Activated T-helper 1 cell treated with anti-CD3 and anti-CD28 coated beads, Interleukin-12 subunit alpha, Interleukin-12 subunit beta, Interleukin-2, Interleukin-4 antibody, amounts not matched to agents 30 ng/mL and 10 ng/mL and 1 ng/mL, durations not matched to agents 14 hours and 24 hours and 36 hours (primary cell): ENCODE measurements at regions not wholly inside any gene's neighbourhood (a gene's known extent, or its start where the extent isn't known, plus 50 kb on each side); places are given as distances from the start of the nearest gene placed in this dataset.
"Not testable (repeated sequence)": the region's sequence is repeated elsewhere in the genome, so short reads cannot be mapped to it uniquely, and the experiment has no call there.

Experiments used
- DNase-seq: peaks from one replicate; pipeline ENCODE4 v3.0.0; 2021; ENCODE audit warnings: low spot score
- H3K27ac Mint-ChIP-seq: one replicate; pipeline ENCODE4 v1.8.0; 2021; ENCODE audit warnings: mild to moderate bottlenecking, mixed read lengths
- H3K27me3 Mint-ChIP-seq: one replicate; pipeline ENCODE4 v1.8.0; 2022; ENCODE audit warnings: mild to moderate bottlenecking, moderate library complexity, mixed read lengths; ENCODE audit not compliant: insufficient read depth
- H3K36me3 Mint-ChIP-seq: one replicate; pipeline ENCODE4 v1.8.0; 2021; ENCODE audit warnings: low read depth, mixed read lengths
- H3K4me1 Mint-ChIP-seq: one replicate; pipeline ENCODE4 v1.8.0; 2021; ENCODE audit warnings: low read depth, mixed read lengths
- H3K4me3 Mint-ChIP-seq: one replicate; pipeline ENCODE4 v1.8.0; 2021; ENCODE audit warnings: mild to moderate bottlenecking, moderate library complexity, mixed read lengths
- H3K9me3 Mint-ChIP-seq: one replicate; pipeline ENCODE4 v1.8.0; 2021; ENCODE audit warnings: mixed read lengths
- intact Hi-C: fragments of 100-400 bp; cut with micrococcal nuclease; formaldehyde crosslinking; loops from one replicate; pipeline ENCODE4 v1.15.1; 2024

GRCh38 chr2:175688243-175688642, 313.8 kb downstream of the LNPK start:
- Mint-ChIP-seq H3K4me1 (no peaks in the 10 kb centered on the region), H3K27me3 (peaks cover 3% of the 10 kb centered on the region), H3K4me3 (no peak overlapping the region), H3K27ac (no peak overlapping the region), H3K9me3 (no peaks in the 10 kb centered on the region), H3K36me3 (no peaks in the 10 kb centered on the region)
- no peak for DNase-seq
- intact Hi-C loops = loop anchor here (10.0 kb wide), 1 partner anchor 757 kb away; no protein-coding TSS in a partner anchor

DNA sequence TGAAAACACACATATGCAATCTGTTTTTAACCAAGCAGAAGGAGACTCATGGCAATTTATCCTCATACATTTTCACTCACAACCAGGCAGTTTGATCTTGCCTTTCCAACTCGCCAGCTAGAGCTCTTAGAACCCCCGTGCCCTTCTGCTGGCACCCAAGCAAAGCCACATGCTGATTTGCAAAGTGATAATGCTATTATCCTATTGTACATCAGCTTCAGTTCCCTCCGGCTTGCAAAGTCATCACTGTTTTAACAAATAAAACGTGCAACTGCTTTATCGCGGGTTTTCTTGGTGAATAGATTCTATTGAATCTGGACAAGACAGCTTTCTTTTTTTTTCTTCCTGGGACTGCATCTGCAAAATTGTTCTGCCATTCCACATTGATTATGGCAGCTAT, 314.6 kb downstream of the LNPK start:
- H3K36me3 Mint-ChIP-seq = no peaks in the 10 kb centered on the region
- no peak overlapping the region for H3K4me3 Mint-ChIP-seq
- no peak overlapping the region for H3K27ac Mint-ChIP-seq
- no peaks in the 10 kb centered on the region for H3K9me3 Mint-ChIP-seq
- peaks cover 3% of the 10 kb centered on the region for H3K27me3 Mint-ChIP-seq
- DNase-seq = no peak
- intact Hi-C loops = loop anchor here (10.0 kb wide), 1 partner anchor 757 kb away; no protein-coding TSS in a partner anchor
- H3K4me1 Mint-ChIP-seq = no peaks in the 10 kb centered on the region

- no peaks in the 10 kb centered on the region for H3K4me1 Mint-ChIP-seq
- H3K9me3 Mint-ChIP-seq = no peaks in the 10 kb centered on the region
- DNase-seq = no peak
- H3K36me3 Mint-ChIP-seq = no peaks in the 10 kb centered on the region
- peaks cover 3% of the 10 kb centered on the region for H3K27me3 Mint-ChIP-seq
- intact Hi-C loops = loop anchor here (10.0 kb wide), 1 partner anchor 759 kb away; no protein-coding TSS in a partner anchor
- no peak overlapping the region for H3K4me3 Mint-ChIP-seq
- H3K27ac Mint-ChIP-seq = no peak overlapping the region
These were observed 316.1 kb downstream of the LNPK start for GRCh38 chr2:175686002-175686401.

- Mint-ChIP-seq H3K27ac (no peak overlapping the region), H3K36me3 (no peaks in the 10 kb centered on the region), H3K9me3 (no peaks in the 10 kb centered on the region), H3K4me3 (no peak overlapping the region), H3K4me1 (no peaks in the 10 kb centered on the region), H3K27me3 (no peaks in the 10 kb centered on the region)
- intact Hi-C loops = loop anchor here (10.0 kb wide), 1 partner anchor 760 kb away; no protein-coding TSS in a partner anchor
- no peak for DNase-seq
These were observed 317.6 kb downstream of the LNPK start for GRCh38 chr2:175684466-175684865.

GRCh38 chr2:175679728-175680127, 322.3 kb downstream of the LNPK start:
- no peaks in the 10 kb centered on the region for H3K9me3 Mint-ChIP-seq
- no peak overlapping the region for H3K27ac Mint-ChIP-seq
- intact Hi-C loops = loop anchor here (10.0 kb wide), 1 partner anchor 765 kb away; no protein-coding TSS in a partner anchor
- DNase-seq = no peak
- no peak overlapping the region for H3K4me3 Mint-ChIP-seq
- no peaks in the 10 kb centered on the region for H3K4me1 Mint-ChIP-seq
- H3K36me3 Mint-ChIP-seq = no peaks in the 10 kb centered on the region
- H3K27me3 Mint-ChIP-seq = peaks cover 2% of the 10 kb centered on the region

DNA sequence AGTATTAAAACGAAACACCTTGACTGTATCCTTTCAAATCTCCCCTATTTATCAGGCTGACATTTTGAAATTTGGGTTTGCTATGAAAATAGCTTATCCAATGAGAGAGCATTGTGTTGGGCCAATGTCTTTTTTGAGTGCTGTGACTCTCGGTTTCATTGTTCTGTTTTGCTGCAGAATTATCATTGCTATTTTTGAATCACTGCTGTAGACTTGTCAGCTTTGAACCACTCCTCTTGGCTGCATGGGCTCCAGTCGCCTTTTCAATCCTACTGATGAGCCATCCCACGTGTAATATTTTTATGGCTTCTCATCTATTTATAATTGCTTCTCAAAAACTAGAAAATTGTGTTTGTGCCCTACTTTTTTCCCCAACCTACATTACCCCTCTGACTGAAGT, 322.8 kb downstream of the LNPK start:
- no peak for DNase-seq

GRCh38 chr2:175677880-175678279, 324.2 kb downstream of the LNPK start:
- no peaks in the 10 kb centered on the region for H3K36me3 Mint-ChIP-seq
- H3K27ac Mint-ChIP-seq = no peak overlapping the region
- no peaks in the 10 kb centered on the region for H3K4me1 Mint-ChIP-seq
- no peak overlapping the region for H3K4me3 Mint-ChIP-seq
- H3K27me3 Mint-ChIP-seq = peaks cover 2% of the 10 kb centered on the region
- no peak for DNase-seq
- H3K9me3 Mint-ChIP-seq = no peaks in the 10 kb centered on the region
- intact Hi-C loops = no loop called here

More for the DNA sequence above, 322.8 kb downstream of the LNPK start:
- Mint-ChIP-seq H3K4me3 (no peak overlapping the region), H3K9me3 (no peaks in the 10 kb centered on the region), H3K27me3 (peaks cover 2% of the 10 kb centered on the region), H3K27ac (no peak overlapping the region), H3K4me1 (no peaks in the 10 kb centered on the region), H3K36me3 (no peaks in the 10 kb centered on the region)
- intact Hi-C loops = no loop called here

- DNase-seq = no peak
- peaks cover 2% of the 10 kb centered on the region for H3K27me3 Mint-ChIP-seq
- H3K27ac Mint-ChIP-seq = no peak overlapping the region
- intact Hi-C loops = no loop called here
- no peaks in the 10 kb centered on the region for H3K4me1 Mint-ChIP-seq
- H3K4me3 Mint-ChIP-seq = no peak overlapping the region
- no peaks in the 10 kb centered on the region for H3K36me3 Mint-ChIP-seq
- no peaks in the 10 kb centered on the region for H3K9me3 Mint-ChIP-seq
These were observed 325.3 kb downstream of the LNPK start for GRCh38 chr2:175676813-175677212.

- DNase-seq, H3K9me3 Mint-ChIP-seq, intact Hi-C loops, H3K36me3 Mint-ChIP-seq, H3K4me1 Mint-ChIP-seq, H3K4me3 Mint-ChIP-seq, H3K27me3 Mint-ChIP-seq, H3K27ac Mint-ChIP-seq: not testable (repeated sequence)
These were observed 333.3 kb downstream of the LNPK start for GRCh38 chr2:175668804-175669203.

GRCh38 chr2:175662335-175662734, 339.7 kb downstream of the LNPK start:
- H3K27ac Mint-ChIP-seq = no peak overlapping the region
- no peaks in the 10 kb centered on the region for H3K4me1 Mint-ChIP-seq
- H3K4me3 Mint-ChIP-seq = no peak overlapping the region
- no peaks in the 10 kb centered on the region for H3K9me3 Mint-ChIP-seq
- H3K36me3 Mint-ChIP-seq = no peaks in the 10 kb centered on the region
- intact Hi-C loops = no loop called here
- DNase-seq = no peak
- peaks cover 2% of the 10 kb centered on the region for H3K27me3 Mint-ChIP-seq

DNA sequence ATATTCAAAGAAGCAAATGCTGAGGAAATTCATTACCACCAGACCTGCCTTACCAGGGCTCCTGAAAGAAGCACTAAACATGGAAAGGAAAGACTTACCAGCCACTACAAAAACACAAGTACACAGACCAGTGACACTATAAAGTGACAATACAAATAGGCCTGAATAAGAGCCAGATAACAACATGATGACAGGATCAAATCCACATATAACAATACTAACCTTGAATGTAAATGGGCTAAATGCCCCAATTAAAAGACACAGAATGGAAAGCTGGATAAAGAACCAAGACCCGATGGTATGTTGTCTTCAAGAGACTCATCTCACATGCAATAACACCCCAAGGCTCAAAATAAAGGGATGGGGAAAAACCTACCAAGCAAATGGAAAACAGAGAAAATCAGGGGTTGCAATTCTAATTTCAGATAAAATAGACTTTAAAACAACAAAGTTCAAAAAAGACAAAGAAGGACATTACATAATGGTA, 353.4 kb downstream of the LNPK start:
- H3K4me3 Mint-ChIP-seq = no peak overlapping the region
- H3K36me3 Mint-ChIP-seq = no peaks in the 10 kb centered on the region
- DNase-seq = no peak
- no peaks in the 10 kb centered on the region for H3K9me3 Mint-ChIP-seq
- no peaks in the 10 kb centered on the region for H3K4me1 Mint-ChIP-seq
- no peak overlapping the region for H3K27ac Mint-ChIP-seq
- intact Hi-C loops = no loop called here
- H3K27me3 Mint-ChIP-seq = no peaks in the 10 kb centered on the region

GRCh38 chr2:175647058-175647457, 355.0 kb downstream of the LNPK start:
- DNase-seq = no peak

GRCh38 chr2:175640655-175641054, 361.4 kb downstream of the LNPK start:
- Mint-ChIP-seq H3K9me3 (no peaks in the 10 kb centered on the region), H3K27ac (no peak overlapping the region), H3K36me3 (no peaks in the 10 kb centered on the region), H3K27me3 (peaks cover 2% of the 10 kb centered on the region), H3K4me3 (no peak overlapping the region), H3K4me1 (no peaks in the 10 kb centered on the region)
- intact Hi-C loops = no loop called here
- no peak for DNase-seq

More at GRCh38 chr2:175647058-175647457, 355.0 kb downstream of the LNPK start:
- H3K36me3 Mint-ChIP-seq = no peaks in the 10 kb centered on the region
- H3K4me3 Mint-ChIP-seq = no peak overlapping the region
- no peaks in the 10 kb centered on the region for H3K9me3 Mint-ChIP-seq
- no peaks in the 10 kb centered on the region for H3K4me1 Mint-ChIP-seq
- no peaks in the 10 kb centered on the region for H3K27me3 Mint-ChIP-seq
- no peak overlapping the region for H3K27ac Mint-ChIP-seq
- intact Hi-C loops = no loop called here

DNA sequence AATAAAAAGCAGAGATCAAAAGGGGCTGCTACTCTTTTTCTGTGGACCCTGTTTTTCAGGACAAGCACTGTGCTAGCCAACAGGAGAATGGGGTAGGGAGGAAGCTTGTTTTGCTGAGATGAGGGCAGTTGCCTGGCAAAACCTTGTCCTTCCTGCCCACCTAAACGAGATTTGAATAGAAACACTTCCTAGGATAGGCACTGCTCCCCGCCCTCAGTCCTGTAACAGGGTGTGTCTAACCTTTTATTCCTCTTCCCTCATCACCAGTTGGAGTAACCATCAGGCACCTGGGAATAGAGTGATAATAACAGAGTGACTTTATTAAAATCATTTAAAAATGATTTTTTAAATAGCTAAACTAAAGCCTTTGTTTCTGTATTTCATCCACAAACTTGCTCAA, 368.8 kb downstream of the LNPK start:
- Mint-ChIP-seq H3K9me3 (no peaks in the 10 kb centered on the region), H3K27ac (no peak overlapping the region), H3K36me3 (no peaks in the 10 kb centered on the region), H3K4me1 (no peaks in the 10 kb centered on the region), H3K4me3 (no peak overlapping the region), H3K27me3 (peaks cover 2% of the 10 kb centered on the region)
- intact Hi-C loops = no loop called here
- no peak for DNase-seq
